Renal cortical epithelial cell (primary cell): ENCODE measurements at regions not wholly inside any gene's neighbourhood (a gene's known extent, or its start where the extent isn't known, plus 50 kb on each side); places are given as distances from the start of the nearest gene placed in this dataset.

Source experiments
- DNase-seq: peaks from one replicate; pipeline ENCODE4 v3.0.0-alpha.2; 2011; ENCODE audit warnings: low read depth

DNA sequence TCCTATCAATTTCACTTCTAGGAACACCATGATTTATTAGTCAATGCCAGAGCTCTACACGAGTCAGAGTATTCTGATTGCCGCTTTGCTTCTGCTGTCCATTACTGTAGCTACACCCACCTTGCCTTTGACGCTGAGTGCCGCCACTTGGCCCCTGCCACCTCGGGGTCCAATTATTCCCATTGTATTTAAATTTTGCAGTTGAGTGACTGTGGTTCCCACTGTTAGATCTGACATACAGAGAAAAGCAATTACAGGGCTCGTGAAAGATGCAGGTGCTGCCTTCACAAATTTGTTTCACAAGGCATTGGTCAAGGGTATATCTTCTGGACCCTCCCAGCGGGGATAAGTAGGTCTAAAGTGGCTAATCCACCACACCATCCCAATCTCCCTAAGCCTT, 428.9 kb downstream of the SIPA1L2 start:
- no peak for DNase-seq

- no peak for DNase-seq
These were observed 433.9 kb downstream of the SIPA1L2 start for GRCh38 chr1:232196042-232196441.

- DNase-seq: no peak
These were observed 435.5 kb downstream of the SIPA1L2 start for GRCh38 chr1:232194424-232194823.

DNA sequence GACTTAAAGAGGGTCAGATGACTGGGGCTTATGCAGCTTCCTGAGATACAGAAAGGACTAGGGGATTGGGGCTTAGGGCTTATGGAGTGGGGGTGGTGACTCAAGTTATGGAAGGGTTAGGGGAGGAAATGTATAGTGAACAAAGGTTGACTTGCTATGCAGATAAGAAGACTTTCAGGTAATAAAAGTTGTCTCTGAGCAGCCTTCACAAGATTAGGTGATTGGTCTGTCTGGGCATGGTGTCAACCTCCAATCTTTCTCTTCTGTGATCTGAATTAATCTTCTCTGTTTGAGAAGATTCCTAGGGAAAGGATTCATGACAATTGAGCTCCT, 436.5 kb downstream of the SIPA1L2 start:
- DNase-seq: no peak

DNA sequence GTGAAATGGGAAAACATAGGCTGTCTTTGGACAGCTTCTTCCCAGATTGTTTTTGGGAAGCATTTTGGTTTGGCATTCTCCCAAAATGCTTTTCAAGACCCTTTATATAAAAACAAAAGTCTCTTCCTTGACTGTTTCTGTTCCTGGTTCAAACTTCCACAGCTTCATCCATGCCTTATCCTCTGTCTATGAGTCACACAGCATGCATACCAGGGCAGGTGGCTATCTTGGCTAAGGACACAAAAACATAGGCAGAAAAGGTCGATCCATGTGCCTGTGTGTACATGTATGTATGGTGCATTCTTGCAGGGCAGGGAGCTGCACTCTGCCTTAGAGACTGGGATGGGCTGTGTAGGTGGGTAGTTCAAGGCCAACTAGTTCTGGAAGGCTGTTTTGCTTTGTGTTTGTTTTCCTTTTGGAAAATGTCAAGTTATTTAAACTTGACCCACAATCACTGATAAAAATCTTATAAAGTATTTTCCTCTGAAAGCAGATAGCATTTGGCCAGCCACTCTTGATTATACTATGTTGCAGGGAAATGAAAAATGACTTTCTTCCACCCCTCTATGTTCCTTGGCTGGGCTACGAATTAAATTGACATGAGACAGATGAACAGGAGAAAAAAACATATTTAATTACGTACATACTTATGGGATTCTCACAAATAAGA, 437.0 kb downstream of the SIPA1L2 start:
- peak; percentile 2 for DNase-seq

DNA sequence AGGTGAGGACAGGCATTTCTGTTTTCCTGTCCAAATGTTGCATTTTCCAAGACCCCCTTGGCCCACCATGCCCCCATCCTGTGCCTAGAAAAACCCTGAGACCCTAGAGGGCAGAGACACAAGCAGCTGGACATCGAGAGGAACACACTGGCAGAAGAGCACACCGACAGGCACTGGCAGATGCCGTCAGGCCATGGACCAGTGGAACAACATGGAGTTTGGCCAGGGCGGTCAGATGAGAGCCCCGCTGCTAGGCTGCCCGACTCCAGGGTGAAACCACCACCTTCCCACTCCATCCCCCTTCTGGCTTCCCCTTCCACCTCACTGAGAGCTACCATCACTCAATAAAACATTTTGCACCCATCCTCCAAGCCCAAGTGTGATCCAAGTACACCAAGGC, 438.4 kb downstream of the SIPA1L2 start:
- DNase-seq: no peak

DNA sequence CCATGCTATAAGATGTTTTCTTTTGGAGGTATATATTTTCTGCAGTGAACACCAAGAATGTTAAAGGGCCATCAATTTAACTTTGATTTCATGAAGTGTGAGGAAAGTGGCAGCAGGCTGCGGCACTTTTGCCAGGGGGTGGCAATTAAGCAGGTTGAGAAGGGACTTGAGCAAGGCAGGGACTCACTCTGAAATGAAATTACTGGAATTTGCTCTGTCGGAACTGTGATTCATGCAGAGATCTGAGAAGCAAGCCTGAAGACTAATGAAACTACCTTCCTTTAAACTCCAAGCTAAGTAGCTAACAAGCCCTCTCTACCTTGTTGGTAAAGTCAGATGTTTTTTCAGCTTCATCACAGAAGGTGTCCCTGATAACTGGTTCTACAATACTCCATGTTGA, 441.6 kb downstream of the SIPA1L2 start:
- peak; percentile 25 for DNase-seq

GRCh38 chr1:232186931-232187330, 443.0 kb downstream of the SIPA1L2 start:
- no peak for DNase-seq

DNA sequence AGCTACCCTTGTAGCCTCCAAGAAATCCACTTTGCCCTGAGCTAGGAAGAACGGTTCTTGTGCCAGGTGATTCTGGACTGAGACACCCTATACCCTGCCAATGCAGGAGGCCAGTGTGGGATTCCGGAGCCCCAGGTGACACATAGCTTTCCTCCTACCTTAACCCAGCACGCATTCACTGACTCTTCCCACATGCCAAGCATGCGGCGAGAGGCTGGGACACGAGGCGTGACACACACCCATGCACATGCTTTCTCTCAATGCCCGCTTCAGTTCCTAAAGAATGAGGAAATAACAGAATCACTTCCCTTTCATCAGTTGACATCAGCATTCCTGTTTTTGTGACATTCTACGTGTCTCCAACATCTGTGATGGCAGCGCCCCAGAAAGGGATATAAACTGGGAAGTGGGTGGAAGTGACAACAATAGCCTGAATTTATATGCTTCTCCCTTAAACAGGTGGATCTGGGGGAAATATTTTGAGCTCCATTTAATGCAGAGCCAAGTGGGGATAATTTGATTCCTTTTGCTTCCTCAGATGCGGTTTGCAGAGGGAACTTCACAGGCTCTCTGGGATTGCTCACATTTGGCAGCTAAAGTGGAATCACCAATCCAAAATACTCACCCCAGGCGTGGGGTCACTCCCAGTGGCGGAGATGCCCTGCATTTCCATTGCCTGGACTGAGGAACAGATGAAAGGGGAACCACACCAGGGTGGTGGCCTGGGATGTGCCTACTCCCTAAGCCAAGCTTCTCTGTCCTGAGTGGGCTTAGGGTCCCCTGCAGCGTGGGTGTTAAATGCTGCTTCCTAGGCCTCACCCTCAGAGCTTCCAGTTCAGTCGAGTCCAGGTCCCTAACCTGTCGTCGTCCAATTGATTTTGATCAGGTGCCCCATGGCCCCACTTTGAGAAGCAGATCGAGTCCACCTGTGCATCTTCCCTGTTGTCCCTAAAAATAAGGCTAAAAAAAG, 445.1 kb downstream of the SIPA1L2 start:
- DNase-seq: no peak

GRCh38 chr1:232183802-232184201, 446.1 kb downstream of the SIPA1L2 start:
- DNase-seq: no peak

DNA sequence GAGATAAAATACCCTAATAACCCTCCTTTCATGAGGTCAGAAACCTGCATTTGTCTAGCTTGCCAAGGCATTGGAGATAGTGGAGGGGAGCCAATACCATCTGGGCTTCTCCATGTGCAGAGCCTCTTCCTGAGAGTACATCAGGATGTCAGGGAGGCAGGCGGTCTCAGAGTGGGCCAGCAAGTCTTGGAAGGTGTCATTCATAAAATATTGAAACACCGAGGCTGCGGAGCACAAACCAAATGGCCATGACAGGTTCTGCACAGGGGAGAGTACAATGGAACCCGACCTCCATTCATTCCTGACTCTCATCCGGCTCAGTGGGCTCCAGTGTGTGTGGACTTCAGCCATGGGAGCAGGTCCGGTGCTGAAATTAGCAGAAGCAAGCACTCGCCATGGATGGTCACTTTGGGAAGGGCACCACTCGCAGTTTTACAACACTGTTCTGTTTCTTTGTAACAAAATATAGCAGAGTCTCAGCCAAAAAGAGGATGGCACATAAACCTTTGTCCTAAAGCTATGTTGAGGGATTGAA, 446.6 kb downstream of the SIPA1L2 start:
- no peak for DNase-seq

DNA sequence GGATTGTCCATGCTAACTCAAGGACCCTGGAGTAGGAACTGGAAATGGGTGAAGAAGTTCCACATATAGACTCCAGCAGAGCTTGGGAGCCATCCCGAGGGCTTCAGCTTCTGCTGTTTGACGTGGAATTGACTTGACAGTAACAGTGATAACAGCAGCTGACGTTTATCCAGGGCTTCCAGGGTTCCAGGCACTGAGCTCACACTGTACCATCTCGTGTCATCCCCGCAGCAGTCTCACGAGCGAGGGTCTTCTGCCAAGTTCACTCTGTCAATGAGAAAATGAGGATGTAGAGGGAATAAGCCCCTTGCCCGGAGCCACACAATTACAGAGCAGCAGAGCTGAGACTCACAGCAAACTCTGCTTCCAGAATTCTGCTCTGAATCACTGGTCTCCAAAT, 447.7 kb downstream of the SIPA1L2 start:
- DNase-seq: no peak

GRCh38 chr1:232180779-232181136, 449.2 kb downstream of the SIPA1L2 start:
- no peak for DNase-seq

GRCh38 chr1:232179896-232180778, 449.8 kb downstream of the SIPA1L2 start:
- DNase-seq: no peak

GRCh38 chr1:232178191-232178590, 451.7 kb downstream of the SIPA1L2 start:
- no peak for DNase-seq

DNA sequence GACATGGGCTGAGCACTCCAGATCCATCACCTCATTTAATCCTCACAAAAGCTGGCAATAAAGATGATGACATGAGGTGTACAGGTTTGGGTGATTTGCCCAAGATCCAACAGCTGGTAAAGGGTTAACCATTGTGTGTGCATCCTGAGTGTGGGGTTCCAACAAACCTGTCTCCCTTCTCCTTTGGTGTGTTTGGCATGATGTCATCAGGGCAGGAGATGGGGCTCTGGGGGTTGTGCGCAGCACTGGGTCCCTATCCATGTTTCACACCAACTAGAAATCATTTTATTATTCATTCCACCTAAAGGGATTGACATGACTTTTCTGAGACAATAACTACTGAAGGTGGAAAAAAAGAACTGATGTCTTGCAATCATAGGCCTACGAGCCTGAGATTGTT, 452.5 kb downstream of the SIPA1L2 start:
- no peak for DNase-seq

DNA sequence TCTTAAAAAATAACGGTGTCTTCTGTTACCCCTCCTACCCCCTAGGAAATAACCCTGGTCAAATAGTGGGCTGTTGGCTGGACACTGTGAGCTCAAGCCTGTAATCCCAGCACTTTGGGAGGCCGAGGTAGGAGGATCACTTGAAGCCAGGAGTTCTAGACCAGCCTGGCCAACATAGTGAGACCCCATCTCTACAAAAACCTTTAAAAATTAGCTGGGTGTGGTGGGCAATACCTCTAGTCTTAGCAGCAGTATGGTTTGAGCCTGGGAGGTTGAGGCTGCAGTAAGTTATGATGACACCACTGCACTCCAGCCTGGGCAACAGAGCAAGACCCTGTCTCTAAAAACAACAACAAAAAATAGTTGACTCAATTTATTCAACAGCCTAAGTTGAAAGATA, 453.7 kb downstream of the SIPA1L2 start:
- no peak for DNase-seq

- no peak for DNase-seq
These were observed 455.6 kb downstream of the SIPA1L2 start for GRCh38 chr1:232174306-232174705.

DNA sequence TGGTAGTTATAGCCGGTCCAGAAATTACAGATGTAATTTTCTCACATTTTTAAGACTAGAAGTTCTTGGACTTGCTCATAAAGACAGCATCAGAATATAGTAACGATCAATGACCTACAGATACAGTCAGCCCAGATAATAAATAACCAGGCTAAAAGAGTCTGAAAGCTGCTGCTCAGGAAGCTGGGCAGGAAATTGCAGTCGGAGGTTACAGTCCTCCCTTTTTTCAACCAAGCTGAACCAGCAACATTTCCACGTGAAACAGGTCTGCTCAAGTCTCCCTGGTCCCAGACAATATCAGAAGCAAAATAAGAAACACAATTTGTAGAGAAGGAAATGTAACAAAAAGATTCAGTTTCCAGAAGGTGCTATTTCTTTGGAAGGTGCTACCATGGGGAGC, 457.4 kb downstream of the SIPA1L2 start:
- DNase-seq: peak; percentile 3

DNA sequence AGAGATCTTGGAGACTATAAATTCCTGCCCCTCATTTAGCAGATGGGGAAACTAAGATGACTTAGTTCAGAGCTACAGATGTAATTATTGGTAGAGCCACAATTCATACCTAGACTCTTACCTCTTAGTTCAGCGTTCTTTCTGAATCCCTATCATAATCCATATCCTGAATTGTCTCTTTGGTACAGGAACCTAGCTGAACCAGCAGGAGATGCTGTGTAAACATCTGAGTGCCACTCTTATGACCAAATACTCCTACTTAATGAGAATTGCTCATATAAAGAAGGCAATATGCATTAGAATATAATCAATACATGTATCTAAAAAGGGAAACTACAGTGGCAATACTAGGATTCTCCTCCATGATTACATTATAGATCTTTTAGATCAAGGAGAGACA, 459.0 kb downstream of the SIPA1L2 start:
- peak; percentile 4 for DNase-seq

DNA sequence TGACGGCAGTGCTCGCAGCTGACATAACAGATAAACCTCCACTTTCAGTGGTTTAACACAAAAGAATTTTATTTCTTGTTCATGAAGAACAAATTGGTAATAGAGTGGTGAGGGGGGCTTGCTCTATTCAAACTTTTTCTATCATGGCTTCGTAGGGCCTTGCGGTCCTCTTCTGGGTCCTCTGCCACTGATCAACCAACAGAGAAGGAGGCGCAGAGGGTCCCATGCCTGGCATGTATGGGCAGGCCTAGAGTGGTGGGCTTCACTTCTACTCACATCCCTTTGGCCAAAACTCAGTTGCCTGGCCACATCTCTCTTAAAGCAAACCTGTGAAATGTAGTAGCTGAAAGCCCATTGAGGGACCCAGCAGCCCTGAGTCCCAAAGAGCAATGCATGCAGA, 460.5 kb downstream of the SIPA1L2 start:
- no peak for DNase-seq

DNA sequence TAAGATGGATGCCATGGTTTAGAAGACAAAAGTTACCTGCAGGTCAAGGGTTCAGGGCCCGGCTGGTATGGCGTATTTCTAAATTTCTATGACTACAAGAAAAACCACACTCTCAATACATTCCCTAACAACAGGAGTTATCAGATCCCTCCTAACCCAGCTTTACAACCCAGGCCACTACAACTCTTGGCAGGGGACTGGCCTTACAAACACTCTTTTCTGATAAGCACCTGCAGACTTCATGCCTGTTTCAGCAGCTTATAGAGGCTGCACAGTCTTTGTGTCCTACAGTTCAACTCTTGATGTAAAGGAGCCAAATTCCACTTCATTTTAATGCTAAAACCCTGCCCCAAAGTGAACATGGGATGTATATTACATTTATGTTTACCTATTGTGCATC, 461.4 kb downstream of the SIPA1L2 start:
- DNase-seq: no peak
